GM23338 (cell line): ENCODE measurements at regions not wholly inside any gene's neighbourhood (a gene's known extent, or its start where the extent isn't known, plus 50 kb on each side); places are given as distances from the start of the nearest gene placed in this dataset.

Experiments used
- CREB1 ChIP-seq: fragments of 250-450 bp; sonication (Bioruptor Pico); IDR thresholded peaks from 2 replicates; pipeline ENCODE4 v1.5.0; 2020; ENCODE audit warnings: low read depth, mild to moderate bottlenecking, moderate library complexity
- CTCF ChIP-seq, 2 experiments: fragments of 200-600 bp in 1 of 2; sonication (generic) in 1 of 2; conservative IDR thresholded peaks; 2 replicates each; pipeline versions ENCODE4 v1.5.1 to v1.6.1; 2016 to 2017; ENCODE audit warnings: antibody characterized with exemption in 2 of 2, low read depth in 2 of 2, mild to moderate bottlenecking in 2 of 2, moderate library complexity in 1 of 2
- EZH2 ChIP-seq: fragments of 200-600 bp; sonication (generic); IDR thresholded peaks from one replicate; pipeline ENCODE4 v1.8.0; 2017; ENCODE audit warnings: antibody characterized with exemption, mild to moderate bottlenecking, low read depth; ENCODE audit not compliant: unreplicated experiment
- EZH2phosphoT487 ChIP-seq: fragments of 200-600 bp; sonication (generic); IDR thresholded peaks from one replicate; pipeline ENCODE4 v1.8.1; 2018; ENCODE audit warnings: antibody characterized with exemption; ENCODE audit not compliant: unreplicated experiment
- JUNB ChIP-seq: IDR thresholded peaks from one replicate; pipeline ENCODE4 v1.6.1; 2016; ENCODE audit warnings: antibody characterized with exemption; ENCODE audit not compliant: unreplicated experiment
- POLR2AphosphoS5 ChIP-seq: IDR thresholded peaks from 2 replicates; pipeline ENCODE4 v1.6.1; 2016; ENCODE audit warnings: antibody characterized with exemption, low read depth
- REST ChIP-seq: IDR thresholded peaks from one replicate; pipeline ENCODE4 v1.6.1; 2018; ENCODE audit warnings: antibody characterized with exemption; ENCODE audit not compliant: unreplicated experiment
- STAT1 ChIP-seq: IDR thresholded peaks from one replicate; pipeline ENCODE4 v1.6.1; 2016; ENCODE audit warnings: antibody characterized with exemption; ENCODE audit not compliant: unreplicated experiment
- ZNF114 ChIP-seq: fragments of 250-450 bp; sonication (Bioruptor Pico); IDR thresholded peaks from 2 replicates; pipeline ENCODE4 v1.5.0; 2020; ENCODE audit warnings: mild to moderate bottlenecking, moderate library complexity
- ZNF331 ChIP-seq: fragments of 250-450 bp; sonication (Bioruptor Pico); IDR thresholded peaks from 2 replicates; pipeline ENCODE4 v1.5.0; 2020; ENCODE audit warnings: low read depth, mild to moderate bottlenecking, moderate library complexity
- TF ChIP-seq, protein P1 (sequence below): IDR thresholded peaks from 2 replicates; pipeline ENCODE4 v1.6.1; 2016; ENCODE audit warnings: antibody characterized with exemption

- TF ChIP-seq CTCF (conservative IDR thresholded peaks at IDR 0.05; ENCODE audit: low read depth in 2 of 2) (no peak), JUNB (no peak), POLR2AphosphoS5 (no peak), EZH2phosphoT487 (no peak), REST (no peak), EZH2 (no peak), ZNF114 (CRISPR knock-in tag) (no peak), CREB1 (no peak), STAT1 (no peak), ZNF331 (CRISPR knock-in tag) (no peak)
- TF ChIP-seq, protein P1, sequence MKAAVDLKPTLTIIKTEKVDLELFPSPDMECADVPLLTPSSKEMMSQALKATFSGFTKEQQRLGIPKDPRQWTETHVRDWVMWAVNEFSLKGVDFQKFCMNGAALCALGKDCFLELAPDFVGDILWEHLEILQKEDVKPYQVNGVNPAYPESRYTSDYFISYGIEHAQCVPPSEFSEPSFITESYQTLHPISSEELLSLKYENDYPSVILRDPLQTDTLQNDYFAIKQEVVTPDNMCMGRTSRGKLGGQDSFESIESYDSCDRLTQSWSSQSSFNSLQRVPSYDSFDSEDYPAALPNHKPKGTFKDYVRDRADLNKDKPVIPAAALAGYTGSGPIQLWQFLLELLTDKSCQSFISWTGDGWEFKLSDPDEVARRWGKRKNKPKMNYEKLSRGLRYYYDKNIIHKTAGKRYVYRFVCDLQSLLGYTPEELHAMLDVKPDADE, result no peak
These were observed 487.6 kb upstream of the MGMT start for GRCh38 chr10:128979405-128979804.
